GM19397 (cell line): ENCODE measurements at regions not wholly inside any gene's neighbourhood (a gene's known extent, or its start where the extent isn't known, plus 50 kb on each side); places are given as distances from the start of the nearest gene placed in this dataset.

ENCODE experiments used
- ATAC-seq: cut with Tn5 transposase; IDR thresholded peaks from one replicate; pipeline ENCODE4 v1.9.1; 2021; ENCODE audit warnings: mild to moderate bottlenecking, moderate library complexity; ENCODE audit not compliant: unreplicated experiment

- ATAC-seq, result no peak
These were observed 170.4 kb upstream of the TMC3 start for GRCh38 chr15:81544385-81544784.

- ATAC-seq, result no peak
These were observed 166.9 kb upstream of the TMC3 start for GRCh38 chr15:81540909-81541308.

DNA sequence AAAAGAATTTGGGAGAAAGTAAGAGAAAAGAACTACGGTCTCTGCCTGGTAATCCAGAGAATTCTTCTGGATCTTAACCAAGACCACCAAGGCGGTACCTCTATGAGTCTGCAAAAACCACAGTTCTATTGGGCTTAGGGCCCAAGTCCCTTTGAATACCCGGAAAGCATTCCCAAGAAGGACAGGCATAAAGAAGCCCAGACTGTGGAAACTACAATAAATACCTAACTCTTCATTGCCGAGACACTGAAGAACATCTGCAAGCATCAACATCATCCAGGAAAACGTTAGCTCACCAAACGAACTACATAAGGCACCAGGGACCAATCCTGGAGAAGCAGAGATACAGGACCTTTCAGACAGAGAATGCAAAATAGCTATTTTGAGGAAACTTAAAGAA lies 162.3 kb upstream of the TMC3 start:
- ATAC-seq, result no peak

- no peak for ATAC-seq
These were observed 160.1 kb upstream of the TMC3 start for GRCh38 chr15:81534124-81534523.

DNA sequence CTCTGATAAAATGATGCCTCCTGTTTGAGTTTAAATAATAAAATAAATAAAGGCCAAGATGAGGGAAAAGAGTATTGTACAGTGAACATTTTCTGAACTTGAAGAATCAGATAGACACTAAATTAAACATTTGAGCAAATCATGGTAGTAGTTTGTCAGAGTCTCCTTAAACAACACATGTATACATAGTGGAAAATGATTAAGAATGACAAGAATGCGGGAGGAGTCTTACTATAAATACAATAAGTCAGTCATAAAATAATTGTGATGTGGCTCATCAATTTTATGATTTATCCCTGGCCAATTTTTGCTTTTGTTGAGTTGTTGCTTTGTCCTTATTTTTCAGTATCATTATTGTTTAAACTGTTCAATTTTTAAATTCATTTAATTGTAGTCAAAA lies 158.0 kb upstream of the TMC3 start:
- ATAC-seq, result no peak

DNA sequence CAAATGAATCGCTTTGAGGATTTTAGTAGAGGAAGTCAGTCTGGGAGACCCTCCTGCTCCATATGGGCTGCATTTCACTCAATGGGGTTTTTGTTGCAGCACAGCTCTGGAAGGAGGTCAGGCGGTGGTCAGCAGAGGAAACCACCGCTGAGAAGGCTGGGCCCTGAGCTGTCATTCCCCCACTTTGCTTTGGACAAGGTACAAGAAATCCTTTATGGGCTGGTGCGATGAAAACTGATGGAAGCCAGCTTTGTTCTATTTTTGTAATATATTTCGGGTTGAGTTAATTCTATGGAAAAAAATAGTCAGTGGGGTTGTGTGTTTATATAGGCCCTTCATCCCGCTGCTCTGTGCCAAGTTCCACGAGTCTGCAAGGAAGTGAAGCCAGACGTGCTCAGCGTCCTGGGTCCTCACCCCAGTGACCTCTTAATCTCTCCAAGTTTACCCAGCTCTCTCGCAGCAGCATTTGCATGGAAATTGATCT lies 157.1 kb upstream of the TMC3 start:
- no peak for ATAC-seq

GRCh38 chr15:81530271-81530691 lies 156.3 kb upstream of the TMC3 start:
- ATAC-seq, result no peak

DNA sequence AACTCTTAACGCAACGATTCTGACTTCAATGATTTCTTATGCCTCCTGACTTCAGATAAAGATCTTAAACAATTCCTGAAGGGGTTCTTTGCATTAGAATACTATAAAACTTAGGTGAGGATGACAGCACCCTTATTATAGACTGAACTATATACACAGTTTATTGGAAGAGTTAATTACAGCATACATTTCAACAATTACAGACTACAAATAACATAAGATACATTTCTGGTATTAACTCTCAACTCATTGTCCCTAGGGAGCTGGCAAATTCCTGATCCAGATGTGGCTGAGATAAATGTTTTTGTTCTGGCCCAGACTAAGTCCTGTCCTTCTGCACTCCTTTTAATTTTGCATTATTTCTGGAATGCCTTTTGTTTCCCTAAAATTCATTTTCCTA lies 155.5 kb upstream of the TMC3 start:
- ATAC-seq, result no peak

DNA sequence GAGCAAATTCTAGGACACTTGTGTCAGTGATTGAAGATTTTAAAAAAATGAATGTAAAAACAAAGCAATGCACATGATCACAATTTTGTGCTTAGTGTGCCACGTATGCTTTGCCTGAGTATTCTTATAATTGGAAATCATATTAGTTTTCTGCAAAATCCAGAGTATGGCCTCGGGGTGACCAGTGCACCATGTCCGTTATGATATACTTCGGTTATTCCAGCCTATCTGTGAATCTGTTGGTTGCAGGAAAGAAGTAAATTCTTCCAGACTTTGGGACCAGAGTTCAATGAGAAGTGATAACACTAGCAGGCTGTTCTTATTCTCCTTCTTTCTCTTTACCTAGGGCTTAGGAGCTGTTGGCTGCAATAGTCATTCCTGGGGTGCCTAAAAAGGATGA lies 152.0 kb upstream of the TMC3 start:
- no peak for ATAC-seq

GRCh38 chr15:81524496-81524895 lies 150.5 kb upstream of the TMC3 start:
- no peak for ATAC-seq

DNA sequence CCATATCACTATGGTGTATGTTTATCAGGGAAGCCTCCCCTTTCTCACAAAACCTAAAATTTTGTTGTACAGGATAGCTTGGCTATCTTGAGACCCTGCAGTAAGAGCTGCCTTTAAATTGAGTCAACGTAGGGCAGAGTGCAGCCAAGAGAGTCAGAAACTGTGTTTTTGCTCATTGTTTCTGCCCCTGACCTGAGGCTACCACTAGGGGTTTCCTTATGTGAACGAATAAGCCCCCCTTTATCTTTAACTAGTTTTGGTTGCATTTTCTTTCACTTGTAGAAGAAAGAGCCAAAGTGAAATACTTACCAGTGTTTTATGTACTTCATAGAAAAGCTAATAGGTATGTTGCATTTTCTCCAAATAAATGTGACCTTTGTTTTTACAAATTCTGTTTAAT lies 149.9 kb upstream of the TMC3 start:
- no peak for ATAC-seq

- no peak for ATAC-seq
These were observed 146.5 kb upstream of the TMC3 start for GRCh38 chr15:81520480-81520879.

DNA sequence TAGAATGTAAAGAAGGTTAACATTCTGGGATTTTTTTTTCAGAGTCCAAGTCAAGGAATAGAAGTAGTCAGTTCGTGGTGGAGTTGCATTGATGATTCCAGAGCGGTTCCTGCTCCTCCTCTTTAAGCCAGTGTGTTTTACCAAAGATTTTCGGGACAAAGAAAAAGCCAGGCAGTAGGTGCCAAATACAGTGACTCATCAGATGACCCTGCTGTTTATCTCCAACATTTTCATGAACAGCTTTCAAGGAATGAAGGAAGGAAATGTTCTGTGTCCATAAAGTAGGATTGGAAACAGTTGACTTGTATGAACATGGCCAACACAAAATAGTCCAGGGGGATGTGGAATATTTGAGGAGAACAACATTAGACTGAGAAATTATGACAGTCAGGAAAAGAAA lies 142.4 kb upstream of the TMC3 start:
- no peak for ATAC-seq

DNA sequence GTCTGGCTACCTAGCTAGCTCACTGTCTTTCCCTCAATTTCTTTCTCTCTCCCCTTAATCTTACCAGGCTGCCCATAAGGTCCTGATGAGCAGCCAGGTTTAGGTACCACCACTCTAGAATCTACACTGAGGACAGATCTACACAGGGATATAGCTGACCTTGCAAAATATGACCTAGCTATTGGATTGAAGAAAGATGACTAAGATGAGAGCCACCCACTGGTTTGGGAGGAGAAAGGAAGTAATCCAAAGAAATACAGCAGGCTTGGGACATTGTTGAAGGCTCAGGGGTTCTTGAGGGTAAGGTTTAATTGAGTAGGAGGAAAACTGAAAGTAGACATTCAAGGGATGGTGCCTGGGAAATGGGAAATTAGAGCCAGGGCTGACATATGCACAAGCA lies 142.0 kb upstream of the TMC3 start:
- ATAC-seq, result no peak

GRCh38 chr15:81514725-81515124 lies 140.7 kb upstream of the TMC3 start:
- no peak for ATAC-seq

DNA sequence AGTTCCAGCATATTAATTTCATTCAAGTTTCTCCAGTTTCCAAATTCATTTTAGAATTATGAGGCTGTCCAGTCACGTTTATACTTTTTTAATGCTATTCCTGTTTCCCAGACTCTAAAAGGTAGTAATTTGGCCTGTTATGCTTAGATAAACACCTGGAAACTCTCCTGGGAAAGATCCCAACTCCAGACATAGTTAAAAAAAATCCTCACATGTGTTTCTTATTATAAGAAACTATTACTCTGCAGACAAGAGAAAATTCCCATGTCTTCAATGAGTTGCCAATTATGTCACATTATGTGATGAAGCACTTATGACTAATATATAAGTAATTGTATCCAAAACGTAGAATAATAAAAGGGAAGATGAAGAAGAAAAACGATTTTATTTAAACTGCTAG lies 137.1 kb upstream of the TMC3 start:
- ATAC-seq, result no peak

DNA sequence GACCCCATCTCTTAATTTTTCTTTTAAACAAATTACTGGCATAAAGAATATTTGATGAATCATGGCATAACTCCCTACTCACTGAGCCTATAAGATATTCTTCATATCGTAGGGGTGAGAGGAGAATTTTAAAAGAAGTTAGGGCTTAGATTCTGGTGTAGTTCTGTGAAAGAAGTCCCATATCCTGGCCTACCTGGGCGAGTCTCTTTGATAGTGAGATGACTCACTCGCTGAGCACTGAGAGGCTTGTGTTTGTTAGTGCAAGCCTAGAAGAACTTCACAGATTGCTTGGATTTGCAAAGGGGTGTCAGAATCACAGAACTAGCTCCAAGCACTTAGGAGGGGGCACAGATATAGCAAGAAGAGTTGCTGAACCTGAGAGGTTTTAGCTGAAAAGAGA lies 133.8 kb upstream of the TMC3 start:
- ATAC-seq, result no peak

DNA sequence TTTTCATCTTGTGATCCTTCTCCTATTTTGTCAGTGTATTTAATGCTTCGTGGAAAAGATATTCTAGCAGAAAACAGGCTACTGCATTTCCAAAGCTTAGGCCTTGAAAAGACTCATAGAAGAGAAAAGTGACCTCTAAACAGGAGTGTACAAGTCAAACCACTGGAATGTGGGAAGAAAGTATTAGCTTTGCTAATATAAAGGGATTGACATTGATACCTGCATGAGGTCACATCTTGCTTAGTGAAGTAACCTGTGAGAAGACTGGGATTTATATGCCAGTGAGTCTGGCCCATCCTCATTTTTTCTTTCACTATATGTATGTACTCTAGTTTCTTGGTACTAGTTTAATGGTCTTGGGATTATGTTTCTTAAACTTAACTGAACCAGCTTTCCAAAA lies 132.9 kb upstream of the TMC3 start:
- ATAC-seq, result no peak

- ATAC-seq, result no peak
These were observed 132.1 kb upstream of the TMC3 start for GRCh38 chr15:81506071-81506470.

GRCh38 chr15:81504170-81504905 lies 130.3 kb upstream of the TMC3 start:
- ATAC-seq, result no peak

GRCh38 chr15:81502439-81502838 lies 128.4 kb upstream of the TMC3 start:
- no peak for ATAC-seq

GRCh38 chr15:81500081-81500480 lies 126.1 kb upstream of the TMC3 start:
- ATAC-seq, result no peak

DNA sequence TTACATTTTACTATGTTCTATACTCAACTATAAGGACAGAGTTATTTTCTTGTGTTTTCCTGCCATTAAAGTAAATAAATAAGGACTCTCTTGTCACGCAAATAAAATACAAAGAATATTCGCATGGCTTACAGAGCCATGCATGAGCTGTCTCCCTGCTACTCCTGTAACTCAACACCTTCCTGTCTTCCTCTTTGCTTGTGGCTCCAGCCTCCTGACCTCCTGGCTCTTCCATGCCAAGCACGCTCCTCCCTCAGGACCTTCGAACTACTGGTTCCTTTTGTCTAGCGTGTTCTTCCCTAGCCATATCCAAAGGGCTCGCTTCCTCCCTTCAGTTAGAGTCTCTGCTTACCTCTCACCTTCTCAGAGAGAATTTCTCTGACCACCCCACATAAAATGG lies 124.3 kb upstream of the TMC3 start:
- ATAC-seq, result no peak
